UCSD-AML1 (cell line): ENCODE measurements at regions not wholly inside any gene's neighbourhood (a gene's known extent, or its start where the extent isn't known, plus 50 kb on each side); places are given as distances from the start of the nearest gene placed in this dataset.
"Not testable (repeated sequence)": the region's sequence is repeated elsewhere in the genome, so short reads cannot be mapped to it uniquely, and the experiment has no call there.

Experiments used
- DNase-seq: peaks from one replicate; lab custom pipeline; 2025; ENCODE audit not compliant: unreplicated experiment; lab: John Stamatoyannopoulos, UW

- DNase-seq, result not testable (repeated sequence)
Observed at GRCh38 chr1:149228672-149229585, 125.6 kb upstream of the NBPF9 start.

GRCh38 chr1:149229813-149230212 lies 126.5 kb upstream of the NBPF9 start:
- not testable (repeated sequence) for DNase-seq

GRCh38 chr1:149234926-149235914 lies 131.9 kb upstream of the NBPF9 start:
- DNase-seq, result not testable (repeated sequence)

GRCh38 chr1:149237515-149237914 lies 134.2 kb upstream of the NBPF9 start:
- not testable (repeated sequence) for DNase-seq

GRCh38 chr1:149239897-149240508 lies 136.7 kb upstream of the NBPF9 start:
- not testable (repeated sequence) for DNase-seq

GRCh38 chr1:149240530-149240929 lies 137.2 kb upstream of the NBPF9 start:
- not testable (repeated sequence) for DNase-seq

GRCh38 chr1:149241272-149241671 lies 137.9 kb upstream of the NBPF9 start:
- DNase-seq, result not testable (repeated sequence)

- DNase-seq, result not testable (repeated sequence)
Observed at GRCh38 chr1:149243572-149243971, 140.2 kb upstream of the NBPF9 start.

GRCh38 chr1:149244621-149245020 lies 141.3 kb upstream of the NBPF9 start:
- not testable (repeated sequence) for DNase-seq

- not testable (repeated sequence) for DNase-seq
Observed at GRCh38 chr1:149246212-149246611, 142.9 kb upstream of the NBPF9 start.

GRCh38 chr1:149248610-149249009 lies 145.3 kb upstream of the NBPF9 start:
- DNase-seq, result not testable (repeated sequence)

- not testable (repeated sequence) for DNase-seq
Observed at GRCh38 chr1:149249850-149250467, 146.6 kb upstream of the NBPF9 start.

- DNase-seq, result not testable (repeated sequence)
Observed at GRCh38 chr1:149254894-149255847, 151.8 kb upstream of the NBPF9 start.

GRCh38 chr1:149260284-149260683 lies 156.9 kb upstream of the NBPF9 start:
- DNase-seq, result not testable (repeated sequence)

GRCh38 chr1:149260736-149261340 lies 157.5 kb upstream of the NBPF9 start:
- not testable (repeated sequence) for DNase-seq

- not testable (repeated sequence) for DNase-seq
Observed at GRCh38 chr1:149267287-149267686, 163.9 kb upstream of the NBPF9 start.

- DNase-seq, result not testable (repeated sequence)
Observed at GRCh38 chr1:149269001-149269702, 165.8 kb upstream of the NBPF9 start.

- DNase-seq, result not testable (repeated sequence)
Observed at GRCh38 chr1:149269833-149270232, 166.5 kb upstream of the NBPF9 start.
